Endodermal cell (in vitro differentiated cells): ENCODE measurements at regions not wholly inside any gene's neighbourhood (a gene's known extent, or its start where the extent isn't known, plus 50 kb on each side); places are given as distances from the start of the nearest gene placed in this dataset.

ENCODE experiments used
- DNase-seq: peaks from one replicate; pipeline ENCODE4 v3.0.0-alpha.2; 2017
- H3K27ac ChIP-seq: 2 replicates; pipeline ENCODE4 v1.5.1; 2013; ENCODE audit warnings: mild to moderate bottlenecking, low read depth, low read length, moderate library complexity
- H3K27me3 ChIP-seq: 2 replicates; pipeline ENCODE4 v1.6.1; 2013; ENCODE audit warnings: mild to moderate bottlenecking, low read length, moderate library complexity; ENCODE audit not compliant: insufficient read depth, control insufficient read depth, poor library complexity, severe bottlenecking
- H3K36me3 ChIP-seq: 2 replicates; pipeline ENCODE4 v1.7.0; 2013; ENCODE audit warnings: mild to moderate bottlenecking, low read length, moderate library complexity; ENCODE audit not compliant: control insufficient read depth, insufficient read depth
- H3K4me1 ChIP-seq: one replicate; pipeline ENCODE4 v1.7.0; 2013; ENCODE audit warnings: low read length; ENCODE audit not compliant: control insufficient read depth, insufficient read depth
- H3K4me3 ChIP-seq: 2 replicates; pipeline ENCODE4 v1.5.1; 2013; ENCODE audit warnings: mild to moderate bottlenecking, low read length, moderate library complexity
- H3K9ac ChIP-seq: 2 replicates; pipeline ENCODE4 v1.6.1; 2013; ENCODE audit warnings: mild to moderate bottlenecking, low read length, moderate library complexity; ENCODE audit not compliant: poor library complexity, severe bottlenecking; ENCODE audit errors: extremely low read depth
- H3K9me3 ChIP-seq: 2 replicates; pipeline ENCODE4 v1.6.1; 2013; ENCODE audit warnings: mild to moderate bottlenecking, low read length, moderate library complexity; ENCODE audit not compliant: control insufficient read depth
- H3K27ac Mint-ChIP-seq: 2 replicates; pipeline ENCODE4 v1.8.0; 2020; ENCODE audit warnings: mixed read lengths
- H3K27me3 Mint-ChIP-seq: 2 replicates; pipeline ENCODE4 v1.8.0; 2021; ENCODE audit warnings: mild to moderate bottlenecking, mixed read lengths; ENCODE audit not compliant: insufficient read depth
- H3K36me3 Mint-ChIP-seq: 2 replicates; pipeline ENCODE4 v1.8.0; 2020; ENCODE audit warnings: low read depth, mixed read lengths
- H3K4me1 Mint-ChIP-seq: 2 replicates; pipeline ENCODE4 v1.8.0; 2020; ENCODE audit warnings: mixed read lengths
- H3K4me3 Mint-ChIP-seq: 2 replicates; pipeline ENCODE4 v1.8.0; 2020; ENCODE audit warnings: mild to moderate bottlenecking, moderate library complexity, mixed read lengths
- H3K9me3 Mint-ChIP-seq: 2 replicates; pipeline ENCODE4 v1.8.0; 2020; ENCODE audit warnings: mild to moderate bottlenecking, mixed read lengths
- CTCF ChIP-seq: fragments of 200-600 bp; sonication (generic); conservative IDR thresholded peaks from 2 replicates; pipeline ENCODE4 v1.5.0; 2021; ENCODE audit warnings: antibody characterized with exemption, mild to moderate bottlenecking
- whole genome bisulfite sequencing, 2 experiments: methylation state at CpG; one replicate each; pipeline versions ENCODE4 v1.1.5 to v1.1.7; 2013; ENCODE audit warnings: missing lambda C conversion rate in 2 of 2, mixed read lengths in 1 of 2; ENCODE audit not compliant: insufficient coverage in 1 of 2, insufficient read length in 1 of 2; 5-methylcytosine and 5-hydroxymethylcytosine counted together

GRCh38 chr10:44851413-44851812 is 59.7 kb upstream of the TMEM72 start:
- 94 to 95% methylated on average over 10 of the region's 10 CpGs for WGBS, 2 experiments
- H3K27ac Mint-ChIP-seq, result no peak overlapping the region
- peak; percentile 23 for DNase-seq

GRCh38 chr10:44851881-44852280 is 59.3 kb upstream of the TMEM72 start:
- H3K4me3 Mint-ChIP-seq, result no peak overlapping the region
- Histone ChIP-seq H3K9me3 (no peaks in the 10 kb centered on the region), H3K27me3 (no peaks in the 10 kb centered on the region), H3K27ac (no peak overlapping the region), H3K9ac (no peak overlapping the region), H3K36me3 (no peaks in the 10 kb centered on the region), H3K4me1 (peaks cover 4% of the 10 kb centered on the region), H3K4me3 (no peak overlapping the region)
- no peaks in the 10 kb centered on the region for H3K4me1 Mint-ChIP-seq
- peaks cover 15% of the 10 kb centered on the region for H3K27me3 Mint-ChIP-seq
- DNase-seq, result peak; percentile 35
- H3K27ac Mint-ChIP-seq, result no peak overlapping the region
- H3K36me3 Mint-ChIP-seq, result no peaks in the 10 kb centered on the region
- no peak for TF ChIP-seq CTCF
- H3K9me3 Mint-ChIP-seq, result no peaks in the 10 kb centered on the region
- 67 to 87% methylated on average over 2 to 8 of the region's 8 CpGs for WGBS, 2 experiments

More at GRCh38 chr10:44851413-44851812, 59.7 kb upstream of the TMEM72 start:
- H3K36me3 Mint-ChIP-seq, result no peaks in the 10 kb centered on the region
- Histone ChIP-seq H3K9ac (no peak overlapping the region), H3K27ac (no peak overlapping the region), H3K4me3 (no peak overlapping the region), H3K4me1 (peaks cover 4% of the 10 kb centered on the region), H3K9me3 (no peaks in the 10 kb centered on the region), H3K36me3 (no peaks in the 10 kb centered on the region), H3K27me3 (no peaks in the 10 kb centered on the region)
- no peak for TF ChIP-seq CTCF
- no peaks in the 10 kb centered on the region for H3K4me1 Mint-ChIP-seq
- no peaks in the 10 kb centered on the region for H3K9me3 Mint-ChIP-seq
- peaks cover 15% of the 10 kb centered on the region for H3K27me3 Mint-ChIP-seq
- no peak overlapping the region for H3K4me3 Mint-ChIP-seq

- Mint-ChIP-seq H3K27me3 (peaks cover 7% of the 10 kb centered on the region), H3K36me3 (no peaks in the 10 kb centered on the region), H3K9me3 (no peaks in the 10 kb centered on the region), H3K27ac (no peak overlapping the region), H3K4me3 (no peak overlapping the region), H3K4me1 (peaks cover 10% of the 10 kb centered on the region)
- no peak overlapping the region for H3K4me3 ChIP-seq
- no peak for DNase-seq
- H3K27me3 ChIP-seq, result no peaks in the 10 kb centered on the region
- peaks cover 4% of the 10 kb centered on the region for H3K4me1 ChIP-seq
- peak; percentile 41 for TF ChIP-seq CTCF
- no peaks in the 10 kb centered on the region for H3K36me3 ChIP-seq
- no peak overlapping the region for H3K27ac ChIP-seq
- H3K9me3 ChIP-seq, result no peaks in the 10 kb centered on the region
- H3K9ac ChIP-seq, result no peak overlapping the region
- WGBS, 2 experiments, result 50% methylated on average over 1 of the region's 1 CpG; no CpG with 5 or more reads in 1 of the 2 experiments
These were observed 57.9 kb upstream of the TMEM72 start for GRCh38 chr10:44853148-44853734.
